ENCODE measurements at regions not wholly inside any gene's neighbourhood (a gene's known extent, or its start where the extent isn't known, plus 50 kb on each side); places are given as distances from the start of the nearest gene placed in this dataset.

GRCh38 chr19:56899943-56900342 is 59.4 kb upstream of the PEG3 start (continued):
- TF ChIP-seq CHD7 (IDR thresholded peaks at IDR 0.05; ENCODE audit: insufficient replicate concordance, low read length) (no peak), EZH2 (IDR thresholded peaks at IDR 0.05; ENCODE audit: low read depth, low read length, severe bottlenecking) (no peak), SIRT6 (IDR thresholded peaks at IDR 0.05; ENCODE audit: low read length) (no peak), CBX8 (IDR thresholded peaks at IDR 0.05; ENCODE audit: borderline replicate concordance, low read depth, low read length) (no peak), HDAC6 (IDR thresholded peaks at IDR 0.05; ENCODE audit: low read depth, low read length) (no peak), CEBPB (IDR thresholded peaks at IDR 0.05; ENCODE audit: low read depth, low read length) (no peak), GABPA (IDR thresholded peaks at IDR 0.05; ENCODE audit: borderline replicate concordance, insufficient read depth, low read length) (no peak), SP2 (IDR thresholded peaks at IDR 0.05; ENCODE audit: low read length) (no peak), MAFK (IDR thresholded peaks at IDR 0.05; ENCODE audit: low read depth, low read length) (no peak), ASH2L (IDR thresholded peaks at IDR 0.05; ENCODE audit: low read length) (no peak), TAF7 (optimal IDR thresholded peaks at IDR 0.05; ENCODE audit: borderline replicate concordance, low read depth, low read length) (no peak)
